GM19328 (cell line): ENCODE measurements at regions not wholly inside any gene's neighbourhood (a gene's known extent, or its start where the extent isn't known, plus 50 kb on each side); places are given as distances from the start of the nearest gene placed in this dataset.

Experiments
- ATAC-seq: cut with Tn5 transposase; IDR thresholded peaks from one replicate; pipeline ENCODE4 v1.9.1; 2021; ENCODE audit warnings: mild to moderate bottlenecking, moderate library complexity; ENCODE audit not compliant: unreplicated experiment

GRCh38 chr2:217722883-217723472, 279.8 kb downstream of the TNS1 start:
- no peak for ATAC-seq

- ATAC-seq, result no peak
Measured at GRCh38 chr2:217717646-217718045, 285.1 kb downstream of the TNS1 start.

- ATAC-seq, result no peak
Measured at GRCh38 chr2:217715484-217715883, 287.3 kb downstream of the TNS1 start.

DNA sequence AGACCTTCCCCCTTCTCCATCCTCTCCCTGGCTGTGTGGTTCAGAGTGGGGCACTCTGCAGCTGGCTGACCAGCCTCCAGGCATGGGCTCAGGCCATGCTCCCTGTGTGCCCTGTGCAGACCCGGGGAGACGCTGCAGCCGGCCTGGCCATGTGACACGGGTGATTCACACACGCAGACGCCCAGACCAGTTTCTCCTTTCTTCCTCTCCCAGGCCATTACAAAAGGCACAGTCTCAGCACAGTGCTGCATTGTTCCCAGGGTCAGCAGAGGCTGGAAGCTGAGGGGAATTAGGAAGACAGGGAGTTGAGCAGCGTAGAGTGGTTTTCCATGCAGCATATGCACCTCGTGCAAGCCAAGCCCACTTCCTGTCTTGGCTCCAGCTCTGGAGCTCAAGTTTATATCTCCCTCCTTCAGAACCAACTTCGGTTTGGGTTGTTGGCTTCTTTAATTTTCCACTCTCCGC, 288.5 kb downstream of the TNS1 start:
- ATAC-seq, result no peak

GRCh38 chr2:217713395-217714286, 289.2 kb downstream of the TNS1 start:
- ATAC-seq, result no peak

- no peak for ATAC-seq
Measured at GRCh38 chr2:217712431-217712830, 290.4 kb downstream of the TNS1 start.

- no peak for ATAC-seq
Measured at GRCh38 chr2:217711188-217711587, 291.6 kb downstream of the TNS1 start.

- ATAC-seq, result no peak
Measured at GRCh38 chr2:217710211-217710765, 292.5 kb downstream of the TNS1 start.

DNA sequence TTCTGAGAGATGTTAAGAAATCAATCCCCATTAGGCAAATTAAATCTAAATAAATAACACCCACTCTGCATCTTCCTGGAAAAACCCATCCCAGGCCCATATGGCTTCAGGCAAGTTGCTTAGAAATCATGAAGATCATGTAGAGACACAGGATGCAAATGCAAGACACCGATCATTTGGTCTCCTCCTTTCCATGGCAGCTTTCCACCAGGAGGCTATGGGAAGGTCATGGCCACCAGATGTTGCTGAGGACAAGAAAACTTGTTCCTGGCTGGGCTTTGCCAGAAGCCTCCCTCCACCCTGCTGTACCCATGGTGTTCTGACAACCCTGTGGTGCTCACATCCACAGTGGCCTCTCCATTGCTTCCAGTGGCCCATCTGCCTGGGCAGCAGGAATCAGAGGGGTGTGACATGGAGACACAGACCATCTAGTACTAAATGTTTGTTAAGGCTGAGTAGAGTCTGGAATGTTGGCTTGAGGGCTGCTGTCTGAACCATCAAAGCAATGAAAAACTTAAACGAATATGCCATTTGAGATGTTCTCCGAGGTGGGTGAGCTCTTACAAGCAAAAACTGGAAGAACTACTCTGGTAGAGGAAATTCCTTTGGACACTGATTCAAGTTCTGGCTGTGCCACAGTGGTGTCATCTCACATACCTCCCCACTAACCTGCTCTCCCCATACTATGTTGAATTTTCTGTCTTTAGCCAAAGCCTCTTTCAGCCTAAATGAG, 293.2 kb downstream of the TNS1 start:
- no peak for ATAC-seq

- ATAC-seq, result no peak
Measured at GRCh38 chr2:217707131-217707611, 295.6 kb downstream of the TNS1 start.

DNA sequence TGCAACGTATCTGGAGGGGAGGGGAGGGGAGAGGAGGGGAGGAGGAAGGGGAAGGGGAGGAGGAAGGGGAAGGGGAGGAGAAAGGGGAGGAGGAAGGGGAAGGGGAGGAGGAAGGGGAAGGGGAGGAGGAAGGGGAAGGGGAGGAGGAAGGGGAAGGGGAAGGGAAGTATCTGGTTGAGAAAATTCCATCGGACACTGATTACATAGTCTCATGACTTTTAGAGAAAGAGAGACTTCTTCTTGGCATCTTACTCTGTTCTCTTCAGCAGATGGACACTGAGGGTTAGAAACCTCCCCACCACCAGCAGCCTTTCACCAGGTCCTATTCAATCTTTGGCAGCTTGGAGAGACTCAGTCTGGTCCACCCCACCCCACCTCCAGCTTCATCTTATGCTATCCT, 296.3 kb downstream of the TNS1 start:
- no peak for ATAC-seq

- ATAC-seq, result no peak
Measured at GRCh38 chr2:217706095-217706494, 296.7 kb downstream of the TNS1 start.

DNA sequence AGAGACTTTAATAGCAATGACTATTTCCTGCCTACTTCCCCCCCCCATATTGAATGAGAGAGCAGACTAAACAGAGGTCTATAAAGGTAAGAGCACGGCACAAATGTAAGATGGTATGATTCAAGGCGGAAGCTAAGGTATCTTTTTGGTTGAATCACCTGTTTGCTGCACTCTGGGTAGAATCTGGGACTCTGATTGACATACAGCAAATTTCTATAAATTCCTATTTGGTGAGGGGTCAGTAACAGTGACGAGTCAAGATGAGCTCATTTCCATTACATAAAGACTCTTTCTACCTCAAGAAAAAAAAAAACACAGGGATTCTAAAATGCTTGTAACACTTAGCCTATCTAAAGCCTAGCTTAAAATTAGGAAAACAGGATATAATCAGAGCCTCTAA, 297.3 kb downstream of the TNS1 start:
- ATAC-seq, result no peak

DNA sequence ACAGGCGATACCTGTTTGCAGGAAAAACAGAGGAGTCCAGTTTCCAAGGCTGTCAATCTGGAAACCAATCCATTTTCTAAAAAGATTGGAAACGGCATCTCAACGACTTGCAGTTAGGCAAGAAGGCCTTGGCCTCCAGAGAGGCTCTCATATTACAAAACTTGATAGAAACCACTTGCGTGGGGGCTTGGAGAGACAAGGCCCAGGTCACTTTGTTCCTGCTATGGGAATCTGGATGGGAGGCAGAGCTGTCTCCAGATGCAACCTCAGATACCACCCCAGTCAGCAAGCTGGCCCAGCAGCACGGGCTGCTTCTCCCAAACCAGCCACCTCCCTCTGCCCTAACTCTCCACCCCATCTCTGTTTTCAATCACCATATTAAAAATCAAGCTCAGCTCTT, 298.8 kb downstream of the TNS1 start:
- ATAC-seq, result no peak

DNA sequence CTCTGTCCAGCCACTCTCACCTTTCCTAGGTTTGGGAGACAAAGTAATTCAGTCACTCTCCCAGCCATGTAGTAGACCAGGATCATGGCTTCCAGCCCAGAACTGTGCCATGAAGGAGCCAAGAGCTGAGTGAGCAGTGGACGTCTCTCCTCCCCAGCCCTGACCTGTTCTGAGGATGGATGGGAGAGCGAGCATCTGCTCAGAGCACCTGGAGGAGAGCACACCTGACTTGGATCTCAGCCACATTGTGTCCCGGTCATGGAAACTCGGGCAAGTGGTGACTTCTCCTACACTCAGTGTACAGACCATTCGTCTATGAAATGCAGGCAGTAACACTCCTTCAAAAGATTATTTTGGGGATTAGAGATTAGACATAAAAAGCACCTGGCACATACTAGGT, 299.7 kb downstream of the TNS1 start:
- no peak for ATAC-seq

DNA sequence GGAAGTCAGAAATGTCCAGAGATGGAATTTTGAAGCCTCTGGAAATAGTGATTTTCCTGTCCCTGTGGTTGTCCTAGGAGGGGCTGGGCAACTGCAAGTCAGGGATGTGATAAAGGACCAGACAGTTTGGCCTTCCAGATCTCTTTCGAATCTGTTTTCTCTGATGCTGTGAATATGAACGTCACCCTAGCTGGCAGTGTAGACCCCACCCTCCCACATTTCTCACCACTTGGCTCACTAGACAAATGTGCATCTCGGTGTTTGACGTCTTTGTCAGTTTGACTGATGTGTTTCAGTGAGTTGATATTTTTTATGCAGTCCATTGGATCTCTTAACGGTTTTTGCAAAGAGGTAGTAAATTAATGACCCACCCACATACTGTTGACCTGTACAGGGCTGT, 301.2 kb downstream of the TNS1 start:
- no peak for ATAC-seq

- ATAC-seq, result no peak
Measured at GRCh38 chr2:217698691-217699090, 304.1 kb downstream of the TNS1 start.

- ATAC-seq, result no peak
Measured at GRCh38 chr2:217695033-217695520, 307.7 kb downstream of the TNS1 start.

DNA sequence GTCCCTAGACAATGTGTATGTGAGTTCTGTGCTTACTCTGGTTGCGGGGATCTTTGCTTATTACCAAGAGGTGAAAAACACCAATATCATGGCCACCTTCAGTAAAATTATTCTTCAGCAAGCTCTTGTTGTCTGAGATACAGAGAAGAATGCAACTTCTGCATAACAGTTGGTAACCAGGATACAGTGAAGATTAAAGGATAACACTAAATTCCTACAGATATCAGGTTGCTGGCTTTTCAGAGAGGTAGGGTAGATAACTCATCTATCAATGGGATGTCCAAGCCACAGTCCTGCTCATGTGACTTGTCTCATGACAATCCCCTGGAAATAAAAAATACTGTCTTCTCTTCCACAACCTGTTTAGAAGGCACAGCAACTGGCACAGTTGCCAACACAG, 308.5 kb downstream of the TNS1 start:
- no peak for ATAC-seq

DNA sequence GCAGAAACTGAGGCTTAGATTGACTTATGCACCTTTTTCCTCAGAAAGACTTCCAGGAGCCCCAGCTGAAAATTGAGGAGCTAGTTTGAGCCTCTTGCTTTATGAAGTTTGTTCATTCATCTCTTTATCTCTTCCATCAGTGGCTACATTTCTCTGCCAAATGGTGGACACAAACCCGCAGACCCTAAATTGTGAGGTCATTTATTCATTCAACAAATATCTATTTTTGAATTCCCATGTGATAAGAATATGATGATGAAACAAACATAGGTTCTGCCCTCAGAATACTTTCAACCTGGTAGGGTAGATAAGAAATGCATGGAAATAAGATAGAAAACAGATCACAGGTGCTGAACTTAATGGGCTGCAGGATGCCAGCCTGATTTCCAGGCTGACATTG, 309.4 kb downstream of the TNS1 start:
- ATAC-seq, result no peak
